T-cell (primary cell): ENCODE measurements at regions not wholly inside any gene's neighbourhood (a gene's known extent, or its start where the extent isn't known, plus 50 kb on each side); places are given as distances from the start of the nearest gene placed in this dataset.
"Not testable (repeated sequence)": the region's sequence is repeated elsewhere in the genome, so short reads cannot be mapped to it uniquely, and the experiment has no call there.

Experiments
- ATAC-seq, 4 experiments: fragments of 200-7000 bp in 3 of 4; fragments of 150-1000 bp in 1 of 4; cut with Tn5 transposase; replicated peaks in 1 of 4; 1 replicate in 3 of 4; 2 replicates in 1 of 4; pipeline ENCODE4 v1.10.0; 2021; ENCODE audit warnings: moderate library complexity in 3 of 4, mild to moderate bottlenecking in 2 of 4, moderate number of reproducible peaks in 1 of 4
- CTCF ChIA-PET, 2 donors: fragments of 300-600 bp; sonication (Branson Sonifier 250); formaldehyde crosslinking; loops; one replicate each; lab custom pipeline; 2022; ENCODE audit warnings: antibody characterized with exemption in 2 of 2; lab: Charles Lee
- POLR2A ChIA-PET, 2 donors: fragments of 300-600 bp; sonication (Branson Sonifier 250); formaldehyde crosslinking; loops; one replicate each; lab custom pipeline; 2022; ENCODE audit warnings: antibody characterized with exemption in 2 of 2; lab: Charles Lee
- DNase-seq, 35 experiments: peaks; one replicate each; pipeline versions ENCODE4 v3.0.0 to v3.0.0-alpha.2; 2013 to 2023
- H3K27ac ChIP-seq: one replicate; pipeline ENCODE4 v1.5.1; 2013; ENCODE audit warnings: low read length
- H3K27me3 ChIP-seq, 2 experiments: replicated peaks in 1 of 2; 1 replicate in 1 of 2; 2 replicates in 1 of 2; pipeline versions ENCODE4 v1.6.1 to v1.7.0; 2013; ENCODE audit warnings: low read length in 1 of 2, mixed read lengths in 1 of 2; ENCODE audit not compliant: control insufficient read depth in 2 of 2, insufficient read depth in 2 of 2; ENCODE audit errors: extremely low read depth in 1 of 2
- H3K36me3 ChIP-seq, 2 donors: 1 replicate in 1 of 2; 2 replicates in 1 of 2; pipeline versions ENCODE4 v1.6.1 to v1.7.0; 2013; ENCODE audit warnings: low read length in 1 of 2; ENCODE audit not compliant: control insufficient read depth in 2 of 2, insufficient read depth in 1 of 2; ENCODE audit errors: extremely low read depth in 1 of 2
- H3K4me1 ChIP-seq, 2 experiments: 1 replicate in 1 of 2; 2 replicates in 1 of 2; pipeline versions ENCODE4 v1.6.1 to v1.7.0; 2013; ENCODE audit warnings: low read length in 2 of 2, mixed read lengths in 1 of 2; ENCODE audit not compliant: insufficient read depth in 2 of 2, control insufficient read depth in 1 of 2; ENCODE audit errors: extremely low read depth in 1 of 2
- H3K4me3 ChIP-seq, 2 donors: 1 replicate in 1 of 2; 2 replicates in 1 of 2; pipeline versions ENCODE4 v1.5.1 to v1.7.0; 2013; ENCODE audit warnings: mild to moderate bottlenecking in 2 of 2, low read length in 1 of 2, moderate library complexity in 1 of 2; ENCODE audit not compliant: control insufficient read depth in 1 of 2; ENCODE audit errors: extremely low read depth in 1 of 2
- H3K9me3 ChIP-seq: 2 replicates; pipeline ENCODE4 v1.7.0; 2013
- H3K27ac Mint-ChIP-seq, 2 donors: one replicate each; pipeline ENCODE4 v1.8.0; 2020 to 2021; ENCODE audit warnings: mild to moderate bottlenecking in 2 of 2, mixed read lengths in 2 of 2
- H3K27me3 Mint-ChIP-seq, 2 donors: one replicate each; pipeline ENCODE4 v1.8.0; 2021 to 2022; ENCODE audit warnings: mixed read lengths in 2 of 2
- H3K36me3 Mint-ChIP-seq: one replicate; pipeline ENCODE4 v1.8.0; 2021; ENCODE audit warnings: mixed read lengths
- H3K4me1 Mint-ChIP-seq, 3 donors: one replicate each; pipeline ENCODE4 v1.8.0; 2020 to 2022; ENCODE audit warnings: mixed read lengths in 3 of 3, mild to moderate bottlenecking in 1 of 3
- H3K4me3 Mint-ChIP-seq, 3 donors: one replicate each; pipeline ENCODE4 v1.8.0; 2020 to 2022; ENCODE audit warnings: mild to moderate bottlenecking in 3 of 3, mixed read lengths in 3 of 3, moderate library complexity in 3 of 3
- H3K9me3 Mint-ChIP-seq, 3 donors: one replicate each; pipeline ENCODE4 v1.8.0; 2020 to 2022; ENCODE audit warnings: mixed read lengths in 3 of 3
- WGBS: methylation state at CpG from one replicate; pipeline ENCODE4 v1.1.5; 2013; ENCODE audit warnings: missing lambda C conversion rate; ENCODE audit not compliant: insufficient coverage; 5-methylcytosine and 5-hydroxymethylcytosine counted together

GRCh38 chr7:49644396-49645166 lies 128.9 kb upstream of the VWC2 start:
- H3K27me3 ChIP-seq, result no peaks in the 10 kb centered on the region
- ATAC-seq (no peak), DNase-seq (no peak)
- Mint-ChIP-seq H3K4me1 (no peaks in the 10 kb centered on the region), H3K9me3 (peaks cover 0 to 11% (median 4%) of the 10 kb centered on the region in 3 donors), H3K36me3 (no peaks in the 10 kb centered on the region), H3K27ac (no peak overlapping the region), H3K4me3 (no peak overlapping the region), H3K27me3 (no peaks in the 10 kb centered on the region)
- ChIA-PET CTCF (no interaction called here), POLR2A (no interaction called here)
- WGBS, result 82% methylated on average over 1 of the region's 3 CpGs
- H3K27ac ChIP-seq, result no peak overlapping the region
- H3K4me1 ChIP-seq, result no peaks in the 10 kb centered on the region
- H3K9me3 ChIP-seq, result no peaks in the 10 kb centered on the region
- H3K36me3 ChIP-seq, result no peaks in the 10 kb centered on the region
- H3K4me3 ChIP-seq, result no peak overlapping the region

DNA sequence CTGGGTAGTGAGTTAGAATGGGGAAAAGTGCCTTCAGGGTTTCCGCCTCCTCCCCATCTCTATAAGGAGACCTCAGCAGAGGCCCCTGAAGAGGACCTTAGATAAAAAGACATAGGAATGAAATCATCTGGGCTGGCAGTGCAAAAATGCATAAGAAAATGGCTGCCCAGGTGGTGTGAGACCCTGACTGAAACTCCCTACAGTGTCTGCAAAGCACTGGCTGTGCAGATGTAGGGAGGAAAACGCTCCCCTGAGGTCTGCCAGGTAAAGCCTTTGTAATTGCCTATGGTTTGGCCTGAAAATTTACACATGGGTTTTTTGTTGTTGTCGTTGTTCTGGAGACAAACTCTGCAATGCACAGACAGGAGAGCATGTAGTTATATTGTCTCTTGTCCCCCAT lies 128.1 kb upstream of the VWC2 start:
- ChIA-PET POLR2A (no interaction called here), CTCF (no interaction called here)
- ATAC-seq (no peak), DNase-seq (no peak)
- peaks cover 1 to 11% (median 4%) of the 10 kb centered on the region in 3 donors for H3K9me3 Mint-ChIP-seq
- H3K4me3 ChIP-seq, result no peak overlapping the region
- H3K27me3 ChIP-seq, result no peaks in the 10 kb centered on the region
- H3K4me1 Mint-ChIP-seq, result no peaks in the 10 kb centered on the region
- H3K9me3 ChIP-seq, result no peaks in the 10 kb centered on the region
- no peaks in the 10 kb centered on the region for H3K4me1 ChIP-seq
- no peaks in the 10 kb centered on the region for H3K36me3 ChIP-seq
- H3K36me3 Mint-ChIP-seq, result no peaks in the 10 kb centered on the region
- H3K27me3 Mint-ChIP-seq, result no peaks in the 10 kb centered on the region
- no peak overlapping the region for H3K4me3 Mint-ChIP-seq
- WGBS, result 58% methylated on average over 2 of the region's 3 CpGs
- no peak overlapping the region for H3K27ac ChIP-seq
- no peak overlapping the region for H3K27ac Mint-ChIP-seq

DNA sequence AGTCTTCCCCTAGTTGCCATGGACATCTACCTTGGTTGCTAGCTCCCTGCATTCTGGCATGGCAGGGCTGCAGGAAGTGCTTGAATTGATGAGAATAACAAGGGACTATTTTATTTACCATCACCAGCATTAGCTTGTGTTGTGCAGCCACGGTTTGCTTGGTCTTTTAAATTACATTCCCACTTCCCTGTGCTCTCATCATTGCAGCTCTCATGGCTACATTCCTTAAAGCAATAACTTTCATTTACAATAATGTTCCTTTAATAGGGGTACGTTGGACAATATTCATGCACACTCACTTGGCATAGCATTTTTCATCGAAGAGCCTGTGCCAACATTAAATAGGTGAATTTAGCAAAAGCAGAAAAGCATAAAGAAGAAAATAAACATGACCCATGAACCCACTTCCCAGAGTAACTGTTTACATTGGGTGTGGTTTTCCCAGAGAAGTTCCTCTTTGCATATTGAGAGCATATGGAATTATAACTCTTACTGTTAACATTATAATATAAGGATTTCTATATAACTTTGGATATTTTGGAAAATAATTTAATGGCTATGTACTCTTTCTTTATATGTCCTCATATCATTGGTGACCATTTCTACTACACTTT lies 113.2 kb upstream of the VWC2 start:
- no peaks in the 10 kb centered on the region for H3K4me1 Mint-ChIP-seq
- Histone ChIP-seq H3K4me1 (no peaks in the 10 kb centered on the region), H3K27ac (no peak overlapping the region), H3K36me3 (no peaks in the 10 kb centered on the region), H3K27me3 (no peaks in the 10 kb centered on the region), H3K4me3 (no peak overlapping the region), H3K9me3 (no peaks in the 10 kb centered on the region)
- no peaks in the 10 kb centered on the region for H3K36me3 Mint-ChIP-seq
- H3K4me3 Mint-ChIP-seq, result no peak overlapping the region
- peaks cover 0 to 7% (median 0%) of the 10 kb centered on the region in 3 donors for H3K9me3 Mint-ChIP-seq
- H3K27ac Mint-ChIP-seq, result no peak overlapping the region
- WGBS, result no CpG with 5 or more reads among the region's 3 CpGs
- DNase-seq, result no peak
- no peak for ATAC-seq
- H3K27me3 Mint-ChIP-seq, result no peaks in the 10 kb centered on the region
- ChIA-PET CTCF (no interaction called here), POLR2A (no interaction called here)

GRCh38 chr7:49660976-49661375 lies 112.5 kb upstream of the VWC2 start:
- ChIA-PET CTCF (no interaction called here), POLR2A (no interaction called here)
- no peaks in the 10 kb centered on the region for H3K9me3 ChIP-seq
- DNase-seq, result no peak
- Mint-ChIP-seq H3K36me3 (no peaks in the 10 kb centered on the region), H3K27ac (no peak overlapping the region), H3K4me1 (no peaks in the 10 kb centered on the region), H3K9me3 (peaks cover 0 to 7% (median 4%) of the 10 kb centered on the region in 3 donors), H3K27me3 (no peaks in the 10 kb centered on the region), H3K4me3 (no peak overlapping the region)
- H3K36me3 ChIP-seq, result no peaks in the 10 kb centered on the region
- no peaks in the 10 kb centered on the region for H3K27me3 ChIP-seq
- H3K4me1 ChIP-seq, result no peaks in the 10 kb centered on the region
- no peak for ATAC-seq
- WGBS, result no CpG with 5 or more reads among the region's 14 CpGs
- no peak overlapping the region for H3K27ac ChIP-seq
- no peak overlapping the region for H3K4me3 ChIP-seq

DNA sequence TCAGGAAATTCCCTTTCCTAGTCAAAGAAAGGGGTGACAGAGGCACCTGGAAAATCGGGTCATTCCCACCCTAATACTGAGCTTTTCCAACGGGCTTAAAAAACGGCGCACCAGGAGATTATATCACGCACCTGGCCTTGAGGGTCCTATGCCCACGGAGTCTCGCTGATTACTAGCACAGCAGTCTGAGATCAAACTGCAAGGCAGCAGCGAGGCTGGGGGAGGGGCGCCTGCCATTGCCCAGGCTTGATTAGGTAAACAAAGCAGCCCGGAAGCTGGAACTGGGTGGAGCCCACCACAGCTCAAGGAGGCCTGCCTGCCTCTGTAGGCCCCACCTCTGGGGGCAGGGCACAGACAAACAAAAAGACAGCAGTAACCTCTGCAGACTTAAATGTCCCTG lies 107.5 kb upstream of the VWC2 start:
- DNase-seq, CTCF ChIA-PET, ATAC-seq, H3K27me3 Mint-ChIP-seq, H3K36me3 Mint-ChIP-seq, H3K4me1 Mint-ChIP-seq, H3K36me3 ChIP-seq, H3K27ac Mint-ChIP-seq, H3K27me3 ChIP-seq, H3K4me3 ChIP-seq, POLR2A ChIA-PET, H3K4me3 Mint-ChIP-seq, H3K27ac ChIP-seq, H3K9me3 ChIP-seq, H3K4me1 ChIP-seq: not testable (repeated sequence)
- H3K9me3 Mint-ChIP-seq, result peaks cover 0 to 19% (median 0%) of the 10 kb centered on the region in 3 donors
- 100% methylated on average over 1 of the region's 10 CpGs for WGBS

DNA sequence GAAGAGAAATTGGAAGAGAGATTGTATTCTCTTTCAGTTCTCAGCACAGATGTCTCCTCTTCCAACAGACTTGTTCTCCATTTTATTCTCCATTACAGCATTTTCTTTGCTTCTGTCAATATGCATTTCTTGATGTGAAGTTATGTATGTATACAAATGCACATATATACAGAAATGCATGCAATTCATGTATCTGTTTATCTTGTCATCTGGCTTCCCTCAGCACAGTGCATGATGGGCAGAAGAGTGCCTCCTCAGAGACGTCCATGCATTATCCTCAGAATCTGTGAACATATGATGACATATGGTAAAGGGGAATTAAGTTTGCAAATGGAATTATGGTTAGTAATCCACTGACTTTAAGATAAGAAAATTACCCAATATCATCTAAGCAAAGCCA lies 106.7 kb upstream of the VWC2 start:
- ChIA-PET CTCF (no interaction called here), POLR2A (no interaction called here)
- no peaks in the 10 kb centered on the region for H3K36me3 ChIP-seq
- DNase-seq (no peak), ATAC-seq (no peak)
- no peak overlapping the region for H3K4me3 ChIP-seq
- H3K27ac ChIP-seq, result no peak overlapping the region
- Mint-ChIP-seq H3K9me3 (peaks cover 0 to 19% (median 0%) of the 10 kb centered on the region in 3 donors), H3K4me3 (no peak overlapping the region), H3K36me3 (no peaks in the 10 kb centered on the region), H3K27me3 (peaks cover 0 to 1% of the 10 kb centered on the region in 2 donors), H3K4me1 (no peaks in the 10 kb centered on the region), H3K27ac (no peak overlapping the region)
- H3K4me1 ChIP-seq, result peaks cover 0 to 2% of the 10 kb centered on the region in 2 experiments
- no CpG with 5 or more reads among the region's 1 CpG for WGBS
- no peaks in the 10 kb centered on the region for H3K27me3 ChIP-seq
- H3K9me3 ChIP-seq, result no peaks in the 10 kb centered on the region
